ENCODE measurements at regions not wholly inside any gene's neighbourhood (a gene's known extent, or its start where the extent isn't known, plus 50 kb on each side); places are given as distances from the start of the nearest gene placed in this dataset.

DNA sequence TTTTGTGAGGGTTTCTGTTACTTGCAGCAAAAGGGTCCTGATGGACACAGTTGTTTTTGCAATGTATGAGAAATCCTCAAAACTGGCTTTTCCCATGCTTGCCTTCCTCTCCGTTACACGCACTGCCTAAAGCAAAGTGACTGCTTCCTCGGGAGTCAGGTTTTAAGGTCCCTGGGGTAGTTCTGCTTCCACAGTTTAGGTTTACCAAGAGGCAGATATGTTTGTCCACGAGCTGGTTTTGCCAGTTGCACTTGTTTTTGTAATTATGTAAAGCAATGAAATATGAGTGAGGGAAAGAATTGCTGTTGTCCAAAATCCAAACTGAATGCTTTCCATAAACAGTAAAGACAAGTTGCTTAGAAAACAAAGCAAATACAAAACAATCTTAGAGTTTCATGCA lies 290.7 kb upstream of the AMIGO2 start:
- no peak for TF ChIP-seq WRNIP1 (IDR thresholded peaks at IDR 0.05; ENCODE audit: borderline replicate concordance, low read depth, low read length)
- TF ChIP-seq, protein P1, sequence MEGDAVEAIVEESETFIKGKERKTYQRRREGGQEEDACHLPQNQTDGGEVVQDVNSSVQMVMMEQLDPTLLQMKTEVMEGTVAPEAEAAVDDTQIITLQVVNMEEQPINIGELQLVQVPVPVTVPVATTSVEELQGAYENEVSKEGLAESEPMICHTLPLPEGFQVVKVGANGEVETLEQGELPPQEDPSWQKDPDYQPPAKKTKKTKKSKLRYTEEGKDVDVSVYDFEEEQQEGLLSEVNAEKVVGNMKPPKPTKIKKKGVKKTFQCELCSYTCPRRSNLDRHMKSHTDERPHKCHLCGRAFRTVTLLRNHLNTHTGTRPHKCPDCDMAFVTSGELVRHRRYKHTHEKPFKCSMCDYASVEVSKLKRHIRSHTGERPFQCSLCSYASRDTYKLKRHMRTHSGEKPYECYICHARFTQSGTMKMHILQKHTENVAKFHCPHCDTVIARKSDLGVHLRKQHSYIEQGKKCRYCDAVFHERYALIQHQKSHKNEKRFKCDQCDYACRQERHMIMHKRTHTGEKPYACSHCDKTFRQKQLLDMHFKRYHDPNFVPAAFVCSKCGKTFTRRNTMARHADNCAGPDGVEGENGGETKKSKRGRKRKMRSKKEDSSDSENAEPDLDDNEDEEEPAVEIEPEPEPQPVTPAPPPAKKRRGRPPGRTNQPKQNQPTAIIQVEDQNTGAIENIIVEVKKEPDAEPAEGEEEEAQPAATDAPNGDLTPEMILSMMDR (IDR thresholded peaks at IDR 0.05 in 2 of 3, conservative IDR thresholded peaks at IDR 0.05 in 1 of 3; ENCODE audit: control insufficient read depth in 2 of 3, extremely low read depth in 1 of 3, insufficient read depth in 1 of 3, low read depth in 3 of 3, low read length in 3 of 3), result no peak
- TF ChIP-seq SIN3A (IDR thresholded peaks at IDR 0.05; ENCODE audit: low read depth, low read length), result no peak
- no peak for TF ChIP-seq SUPT20H (IDR thresholded peaks at IDR 0.05; ENCODE audit: borderline replicate concordance, control insufficient read depth, low read depth, low read length)
- TF ChIP-seq MEF2A (IDR thresholded peaks at IDR 0.05; ENCODE audit: insufficient read depth, low read depth, low read length), result no peak

Data from GM12878 (cell line).